ENCODE measurements at regions not wholly inside any gene's neighbourhood (a gene's known extent, or its start where the extent isn't known, plus 50 kb on each side); places are given as distances from the start of the nearest gene placed in this dataset.
A peak's percentile ranks its signal among the peaks of the same experiment; 100 is the strongest.

- H4K5ac ChIP-seq (ENCODE audit: insufficient read length, low read depth, low read length) = no peak overlapping the region
- 44% methylated on average over 32 of the region's 32 CpGs; no CpG with 5 or more reads in 1 of the 2 experiments for WGBS, 2 experiments (ENCODE audit: extremely low coverage in 1 of 2, insufficient coverage in 1 of 2, insufficient read length in 1 of 2, insufficient replicate concordance in 2 of 2, low coverage in 1 of 2, low lambda C conversion rate in 2 of 2, missing lambda C conversion rate in 1 of 2)
- H3K9me3 ChIP-seq (ENCODE audit: insufficient read depth in 2 of 2, low read depth in 1 of 2, low read length in 1 of 2) = peaks cover 0 to 3% of the 10 kb centered on the region in 2 experiments; a peak in 1 of 4 replicates
- peak overlapping the region; percentile 6 for H3K56ac ChIP-seq (replicated peaks; ENCODE audit: insufficient read length, low read depth, low read length)
- no peak overlapping the region for H2BK120ac ChIP-seq (replicated peaks; ENCODE audit: low read depth, low read length)
- H2BK12ac ChIP-seq (ENCODE audit: low read depth, low read length) = no peak overlapping the region
- no peaks in the 10 kb centered on the region for H3K79me2 ChIP-seq (ENCODE audit: control insufficient read depth in 1 of 2, insufficient read depth in 2 of 2, low read length in 2 of 2)
- H2AK5ac ChIP-seq (ENCODE audit: low read depth, low read length) = no peak overlapping the region
- ChIA-PET CTCF (ENCODE audit: partially characterized antibody) (interaction anchor here (0.8 to 7.3 kb wide), 8 partner anchors 10 to 652 kb away, joined by 3 to 86 read pairs (median 4); no protein-coding TSS in a partner anchor), POLR2A (ENCODE audit: partially characterized antibody) (interaction anchor here (0.5 kb wide), 1 partner anchor 434 kb away, joined by 3 read pairs; no protein-coding TSS in a partner anchor)
- H3K4ac ChIP-seq (replicated peaks; ENCODE audit: insufficient read length, low read depth, low read length) = no peak overlapping the region
- no peaks in the 10 kb centered on the region; a peak in 1 of 7 replicates for H3K4me1 ChIP-seq (replicated peaks in 1 of 4; ENCODE audit: control insufficient read depth in 3 of 4, insufficient read depth in 4 of 4, low read length in 3 of 4)
- H3K18ac ChIP-seq (ENCODE audit: extremely low read depth, low read length) = no peak overlapping the region
- peaks cover 0 to 4% (median 0%) of the 10 kb centered on the region in 4 experiments; a peak in 2 of 7 replicates for H3K27me3 ChIP-seq (replicated peaks in 1 of 4; ENCODE audit: control insufficient read depth in 3 of 4, extremely low read depth in 1 of 4, insufficient read depth in 3 of 4, low read length in 3 of 4)
- H2BK20ac ChIP-seq (ENCODE audit: low read length) = no peak overlapping the region
- FAIRE-seq = no peak
- no peak overlapping the region for H2BK5ac ChIP-seq (ENCODE audit: low read depth, low read length)
- no peaks in the 10 kb centered on the region for H3K36me3 ChIP-seq (ENCODE audit: control insufficient read depth in 2 of 4, insufficient read depth in 4 of 4, low read length in 3 of 4)
- peak overlapping the region; percentile 14; the same call in 1 of the 2 replicates for H4K8ac ChIP-seq (ENCODE audit: extremely low read depth, insufficient read depth, low read length)
- H3K14ac ChIP-seq (ENCODE audit: insufficient read length) = no peak overlapping the region
- H4K91ac ChIP-seq (replicated peaks; ENCODE audit: insufficient read length, low read length) = no peak overlapping the region
- no peak overlapping the region for H3K9ac ChIP-seq (replicated peaks in 1 of 4; ENCODE audit: extremely low read depth in 1 of 4, low read depth in 3 of 4, low read length in 3 of 4)
- H3K27ac ChIP-seq (ENCODE audit: low read depth, low read length) = no peak overlapping the region
- no peak overlapping the region for H3K23ac ChIP-seq (ENCODE audit: insufficient read length)
- peak in 1 of 2 experiments; percentile 95 for DNase-seq (ENCODE audit: low read depth in 1 of 2, low spot score in 2 of 2)
- H3K23me2 ChIP-seq (ENCODE audit: low read depth, low read length) = no peaks in the 10 kb centered on the region
- no peak overlapping the region for H2BK15ac ChIP-seq (ENCODE audit: low read length)
- H3K79me1 ChIP-seq (ENCODE audit: low read depth, low read length) = no peaks in the 10 kb centered on the region
- peak overlapping the region in 2 of 4 experiments; percentile 1 to 29; a peak in 2 of 8 replicates for H3K4me3 ChIP-seq (ENCODE audit: extremely low read depth in 1 of 4, insufficient read depth in 2 of 4, low read depth in 3 of 4, low read length in 4 of 4)
- H2AFZ ChIP-seq (ENCODE audit: low read length) = no peak overlapping the region
- peak overlapping the region; percentile 15 to 47; a peak in 2 of 4 replicates for H3K4me2 ChIP-seq (ENCODE audit: insufficient read depth in 1 of 2, low read depth in 2 of 2, low read length in 2 of 2)
- peaks cover 0 to 3% of the 10 kb centered on the region in 2 experiments for H4K20me1 ChIP-seq (replicated peaks in 1 of 2; ENCODE audit: control insufficient read depth in 1 of 2, insufficient read depth in 2 of 2, low read length in 2 of 2)
- peak; percentile 72 to 84 for TF ChIP-seq RAD21 (IDR thresholded peaks at IDR 0.05 in 1 of 2, conservative IDR thresholded peaks at IDR 0.05 in 1 of 2; ENCODE audit: low read depth in 2 of 2, low read length in 2 of 2)
- TF ChIP-seq TEAD4 (IDR thresholded peaks at IDR 0.05; ENCODE audit: low read depth, low read length) = peak; percentile 29; the same call in 1 of the 2 replicates
- no peak for TF ChIP-seq SIN3A (conservative IDR thresholded peaks at IDR 0.05 in 1 of 2, IDR thresholded peaks at IDR 0.05 in 1 of 2; ENCODE audit: low read depth in 1 of 2, low read length in 2 of 2)
- TF ChIP-seq MAFK (IDR thresholded peaks at IDR 0.05; ENCODE audit: low read depth, low read length) = peak; percentile 81
Observed at GRCh38 chr20:59515013-59515905, 89.1 kb upstream of the PHACTR3 start.
